ENCODE measurements at regions not wholly inside any gene's neighbourhood (a gene's known extent, or its start where the extent isn't known, plus 50 kb on each side); places are given as distances from the start of the nearest gene placed in this dataset.

GRCh38 chr18:78697446-78697845 is 282.2 kb upstream of the SALL3 start:
- TF ChIP-seq POLR2AphosphoS5 (IDR thresholded peaks at IDR 0.05; ENCODE audit: low read depth, low read length) (no peak), SIN3A (IDR thresholded peaks at IDR 0.05; ENCODE audit: borderline replicate concordance, insufficient read depth, low read length) (no peak), REST (IDR thresholded peaks at IDR 0.05; ENCODE audit: insufficient read depth in 1 of 2, low read depth in 2 of 2, low read length in 2 of 2) (no peak), TAF1 (IDR thresholded peaks at IDR 0.05; ENCODE audit: borderline replicate concordance, insufficient read depth, low read length) (no peak)
